ENCODE measurements at regions not wholly inside any gene's neighbourhood (a gene's known extent, or its start where the extent isn't known, plus 50 kb on each side); places are given as distances from the start of the nearest gene placed in this dataset.
"Not testable (repeated sequence)": the region's sequence is repeated elsewhere in the genome, so short reads cannot be mapped to it uniquely, and the experiment has no call there.

DNA sequence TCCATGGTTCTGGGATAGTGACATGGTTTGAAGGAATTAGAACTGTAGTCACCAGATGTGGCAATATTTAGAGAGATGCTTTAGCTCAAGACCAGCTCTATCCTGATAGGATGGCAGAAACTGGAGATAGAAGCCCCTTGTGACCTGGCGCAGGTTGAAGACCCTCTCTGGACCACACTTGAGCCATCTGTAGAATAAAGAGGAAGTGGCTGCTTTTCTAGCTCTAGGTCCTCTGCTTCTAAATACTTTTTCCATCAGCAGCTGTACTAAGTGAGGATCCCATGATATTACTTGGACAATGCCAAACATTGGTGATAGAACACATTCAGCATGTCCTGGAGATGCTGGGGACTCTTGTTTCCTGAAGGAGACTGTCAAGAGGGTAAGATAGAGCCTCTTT, 172.6 kb downstream of the PDCD6IP start:
- intact Hi-C loops (cut with DNase I) = no loop called here
- H3K27me3 ChIP-seq = no peaks in the 10 kb centered on the region
- no peaks in the 10 kb centered on the region for H3K4me1 ChIP-seq
- 95 to 100% methylated on average over 1 of the region's 1 CpG for WGBS, 2 donors
- no peaks in the 10 kb centered on the region for H3K36me3 ChIP-seq
- no peak for DNase-seq
- H3K27ac ChIP-seq = no peak overlapping the region
- no peak overlapping the region for H3K4me3 ChIP-seq
- H3K9me3 ChIP-seq = peaks cover 0 to 6% (median 1%) of the 10 kb centered on the region in 4 donors
- TF ChIP-seq POLR2A (IDR thresholded peaks at IDR 0.05) (no peak), POLR2AphosphoS5 (IDR thresholded peaks at IDR 0.05) (no peak), EP300 (IDR thresholded peaks at IDR 0.05) (no peak)
- TF ChIP-seq, protein P1, sequence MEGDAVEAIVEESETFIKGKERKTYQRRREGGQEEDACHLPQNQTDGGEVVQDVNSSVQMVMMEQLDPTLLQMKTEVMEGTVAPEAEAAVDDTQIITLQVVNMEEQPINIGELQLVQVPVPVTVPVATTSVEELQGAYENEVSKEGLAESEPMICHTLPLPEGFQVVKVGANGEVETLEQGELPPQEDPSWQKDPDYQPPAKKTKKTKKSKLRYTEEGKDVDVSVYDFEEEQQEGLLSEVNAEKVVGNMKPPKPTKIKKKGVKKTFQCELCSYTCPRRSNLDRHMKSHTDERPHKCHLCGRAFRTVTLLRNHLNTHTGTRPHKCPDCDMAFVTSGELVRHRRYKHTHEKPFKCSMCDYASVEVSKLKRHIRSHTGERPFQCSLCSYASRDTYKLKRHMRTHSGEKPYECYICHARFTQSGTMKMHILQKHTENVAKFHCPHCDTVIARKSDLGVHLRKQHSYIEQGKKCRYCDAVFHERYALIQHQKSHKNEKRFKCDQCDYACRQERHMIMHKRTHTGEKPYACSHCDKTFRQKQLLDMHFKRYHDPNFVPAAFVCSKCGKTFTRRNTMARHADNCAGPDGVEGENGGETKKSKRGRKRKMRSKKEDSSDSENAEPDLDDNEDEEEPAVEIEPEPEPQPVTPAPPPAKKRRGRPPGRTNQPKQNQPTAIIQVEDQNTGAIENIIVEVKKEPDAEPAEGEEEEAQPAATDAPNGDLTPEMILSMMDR (IDR thresholded peaks at IDR 0.05) = no peak

DNA sequence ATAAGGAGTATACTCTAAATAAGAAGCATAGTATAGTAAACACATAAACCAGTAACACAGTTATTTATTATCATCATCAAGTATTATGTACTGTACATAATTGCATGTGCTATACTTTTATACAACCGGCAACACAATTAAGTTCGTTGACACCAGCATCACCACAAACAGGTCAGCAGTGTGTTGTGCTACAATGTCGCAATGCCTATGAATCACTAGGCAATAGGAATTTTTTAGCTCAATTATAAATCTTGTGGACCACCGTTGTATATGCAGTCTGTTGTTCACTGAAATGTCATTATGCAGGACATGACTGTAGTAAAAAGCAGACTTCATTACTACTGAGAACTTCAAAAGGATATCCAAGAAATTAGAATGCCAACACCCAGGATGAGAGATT, 177.0 kb downstream of the PDCD6IP start:
- Histone ChIP-seq H3K27me3 (no peaks in the 10 kb centered on the region), H3K4me1 (no peaks in the 10 kb centered on the region), H3K27ac (no peak overlapping the region), H3K4me3 (no peak overlapping the region), H3K9me3 (peaks cover 0 to 4% (median 0%) of the 10 kb centered on the region in 4 donors), H3K36me3 (no peaks in the 10 kb centered on the region)
- no peak for DNase-seq
- intact Hi-C loops (cut with DNase I) = no loop called here
- TF ChIP-seq POLR2AphosphoS5 (IDR thresholded peaks at IDR 0.05) (no peak), POLR2A (IDR thresholded peaks at IDR 0.05) (no peak), EP300 (IDR thresholded peaks at IDR 0.05) (no peak)
- TF ChIP-seq, protein P1 (IDR thresholded peaks at IDR 0.05) = no peak
- 79 to 89% methylated on average over 4 of the region's 4 CpGs for whole genome bisulfite sequencing, 2 donors

DNA sequence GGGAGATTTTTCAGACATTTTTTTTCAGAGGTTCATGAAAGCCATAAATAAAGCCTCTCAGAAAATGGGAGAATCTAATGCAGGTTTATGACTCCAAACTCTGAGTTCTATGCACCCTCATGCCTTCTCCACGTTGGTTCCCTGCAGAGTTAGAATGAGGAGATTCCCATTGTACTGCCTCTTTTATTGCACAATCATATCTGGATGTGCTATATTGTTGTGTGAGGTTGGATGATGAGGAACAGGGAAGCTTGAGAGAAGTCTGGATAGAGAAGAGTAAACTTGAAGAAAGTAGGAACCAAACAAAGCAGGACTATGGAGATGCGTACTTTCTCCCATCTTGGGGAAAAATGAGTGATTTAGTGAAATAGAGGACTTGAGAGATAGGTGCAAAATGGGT, 178.8 kb downstream of the PDCD6IP start:
- no peak overlapping the region for H3K4me3 ChIP-seq
- no peaks in the 10 kb centered on the region for H3K9me3 ChIP-seq
- no peak overlapping the region for H3K27ac ChIP-seq
- 52 to 75% methylated on average over 2 of the region's 2 CpGs for whole genome bisulfite sequencing, 2 donors
- H3K36me3 ChIP-seq = no peaks in the 10 kb centered on the region
- TF ChIP-seq POLR2A (IDR thresholded peaks at IDR 0.05) (no peak), POLR2AphosphoS5 (IDR thresholded peaks at IDR 0.05) (no peak), EP300 (IDR thresholded peaks at IDR 0.05) (no peak)
- TF ChIP-seq, protein P1 (IDR thresholded peaks at IDR 0.05) = no peak
- no peak for DNase-seq
- no peaks in the 10 kb centered on the region for H3K27me3 ChIP-seq
- no peaks in the 10 kb centered on the region for H3K4me1 ChIP-seq
- intact Hi-C loops (cut with DNase I) = no loop called here

DNA sequence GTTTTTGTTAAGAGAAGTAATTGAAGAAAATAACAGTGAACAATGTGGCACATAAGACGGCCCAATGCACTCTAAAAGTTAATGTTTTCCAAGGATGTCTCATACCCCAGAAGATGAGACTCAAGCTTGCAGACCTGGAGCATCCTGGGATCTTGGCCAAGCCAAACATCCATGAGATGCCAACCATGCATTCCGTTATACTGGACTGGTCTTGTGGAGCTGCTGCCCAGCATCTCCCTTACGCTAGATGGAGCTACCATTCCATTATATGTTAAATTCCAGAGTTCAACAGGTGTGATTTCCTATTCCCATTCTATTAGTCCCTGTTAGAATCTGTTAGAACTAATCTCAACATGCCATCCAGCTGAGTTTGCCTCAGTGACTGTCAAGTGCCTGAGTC, 181.8 kb downstream of the PDCD6IP start:
- Histone ChIP-seq H3K27me3 (no peaks in the 10 kb centered on the region), H3K9me3 (no peaks in the 10 kb centered on the region), H3K36me3 (no peaks in the 10 kb centered on the region), H3K27ac (no peak overlapping the region), H3K4me3 (no peak overlapping the region), H3K4me1 (no peaks in the 10 kb centered on the region)
- WGBS, 2 donors = 17 to 51% methylated on average over 3 of the region's 3 CpGs
- TF ChIP-seq EP300 (IDR thresholded peaks at IDR 0.05) (no peak), POLR2A (IDR thresholded peaks at IDR 0.05) (no peak), POLR2AphosphoS5 (IDR thresholded peaks at IDR 0.05) (no peak)
- intact Hi-C loops (cut with DNase I) = no loop called here
- no peak for DNase-seq

GRCh38 chr3:33982269-33982798, 183.9 kb downstream of the PDCD6IP start:
- Histone ChIP-seq H3K27ac (no peak overlapping the region), H3K9me3 (no peaks in the 10 kb centered on the region), H3K27me3 (no peaks in the 10 kb centered on the region), H3K4me1 (no peaks in the 10 kb centered on the region), H3K4me3 (no peak overlapping the region), H3K36me3 (no peaks in the 10 kb centered on the region)
- WGBS, 2 donors = 76 to 88% methylated on average over 4 of the region's 4 CpGs
- TF ChIP-seq POLR2AphosphoS5 (IDR thresholded peaks at IDR 0.05) = no peak
- TF ChIP-seq, protein P1 (IDR thresholded peaks at IDR 0.05) = no peak
- no peak for TF ChIP-seq EP300 (IDR thresholded peaks at IDR 0.05)
- TF ChIP-seq POLR2A (IDR thresholded peaks at IDR 0.05) = no peak
- intact Hi-C loops (cut with DNase I) = no loop called here
- no peak for DNase-seq

DNA sequence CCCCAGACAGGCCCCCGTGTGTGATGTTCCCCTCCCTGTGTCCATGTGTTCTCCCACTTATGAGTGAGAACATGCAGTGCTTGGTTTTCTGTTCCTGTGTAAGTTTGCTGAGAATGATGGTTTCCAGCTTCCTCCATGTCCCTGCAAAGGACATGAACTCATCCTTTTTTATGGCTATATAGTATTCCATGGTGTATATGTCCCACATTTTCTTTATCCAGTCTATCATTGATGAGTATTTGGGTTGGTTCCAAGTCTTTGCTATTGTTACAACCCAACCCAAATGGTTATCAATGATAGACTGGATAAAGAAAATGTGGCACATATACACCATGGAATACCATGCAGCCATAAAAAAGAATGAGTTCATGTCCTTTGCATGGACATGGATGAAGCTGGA, 184.5 kb downstream of the PDCD6IP start:
- DNase-seq; intact Hi-C loops (cut with DNase I): not testable (repeated sequence)
- WGBS, 2 donors = 90 to 98% methylated on average over 1 of the region's 1 CpG

More for the DNA sequence above, 184.5 kb downstream of the PDCD6IP start:
- H3K9me3 ChIP-seq, H3K4me3 ChIP-seq, H3K36me3 ChIP-seq, H3K4me1 ChIP-seq, H3K27me3 ChIP-seq, H3K27ac ChIP-seq: not testable (repeated sequence)

All from sigmoid colon (tissue), 6 donors.